ENCODE measurements at regions not wholly inside any gene's neighbourhood (a gene's known extent, or its start where the extent isn't known, plus 50 kb on each side); places are given as distances from the start of the nearest gene placed in this dataset.

DNA sequence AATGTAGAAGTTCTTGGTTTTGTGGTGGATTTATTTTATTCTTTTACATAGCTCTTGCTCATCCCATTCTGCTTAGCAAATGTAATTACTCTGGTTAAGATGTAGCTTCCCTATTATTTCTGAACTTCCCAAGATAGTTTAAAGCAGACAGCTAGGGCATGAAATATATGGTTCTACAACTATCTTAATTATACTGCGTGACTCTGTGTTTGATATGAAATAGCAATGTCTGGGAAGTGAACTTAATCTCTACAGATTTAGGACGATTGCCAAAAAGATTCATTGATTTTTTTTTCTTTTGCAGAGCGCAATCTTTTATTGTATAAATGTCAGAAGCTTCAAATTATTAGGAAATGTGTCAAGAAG, 529.3 kb upstream of the ZNF608 start:
- Histone ChIP-seq H3K27ac (ENCODE audit: low read depth in 1 of 2, low read length in 2 of 2) (no peak overlapping the region), H3K9me3 (ENCODE audit: control insufficient read depth in 1 of 2, insufficient read depth in 1 of 2, low read length in 2 of 2) (no peaks in the 10 kb centered on the region), H3K4me1 (ENCODE audit: insufficient read depth, low read length) (no peaks in the 10 kb centered on the region), H3K4me3 (ENCODE audit: low read length) (no peak overlapping the region), H3K27me3 (ENCODE audit: control insufficient read depth in 1 of 2, insufficient read depth in 2 of 2, low read length in 2 of 2) (no peaks in the 10 kb centered on the region), H3K36me3 (ENCODE audit: insufficient read depth, low read length) (no peaks in the 10 kb centered on the region)
- intact Hi-C loops (cut with DNase I, micrococcal nuclease), result no loop called here
- ATAC-seq (ENCODE audit: poor library complexity) (no peak), DNase-seq (no peak)
- CTCF ChIA-PET, result no interaction called here
- Mint-ChIP-seq H3K27me3 (no peaks in the 10 kb centered on the region), H3K36me3 (ENCODE audit: low read depth) (no peaks in the 10 kb centered on the region), H3K27ac (no peak overlapping the region), H3K4me1 (ENCODE audit: low read depth) (no peaks in the 10 kb centered on the region), H3K4me3 (no peak overlapping the region), H3K9me3 (peaks cover 2% of the 10 kb centered on the region)
- POLR2A ChIA-PET, result no interaction called here
- TF ChIP-seq, protein P1, sequence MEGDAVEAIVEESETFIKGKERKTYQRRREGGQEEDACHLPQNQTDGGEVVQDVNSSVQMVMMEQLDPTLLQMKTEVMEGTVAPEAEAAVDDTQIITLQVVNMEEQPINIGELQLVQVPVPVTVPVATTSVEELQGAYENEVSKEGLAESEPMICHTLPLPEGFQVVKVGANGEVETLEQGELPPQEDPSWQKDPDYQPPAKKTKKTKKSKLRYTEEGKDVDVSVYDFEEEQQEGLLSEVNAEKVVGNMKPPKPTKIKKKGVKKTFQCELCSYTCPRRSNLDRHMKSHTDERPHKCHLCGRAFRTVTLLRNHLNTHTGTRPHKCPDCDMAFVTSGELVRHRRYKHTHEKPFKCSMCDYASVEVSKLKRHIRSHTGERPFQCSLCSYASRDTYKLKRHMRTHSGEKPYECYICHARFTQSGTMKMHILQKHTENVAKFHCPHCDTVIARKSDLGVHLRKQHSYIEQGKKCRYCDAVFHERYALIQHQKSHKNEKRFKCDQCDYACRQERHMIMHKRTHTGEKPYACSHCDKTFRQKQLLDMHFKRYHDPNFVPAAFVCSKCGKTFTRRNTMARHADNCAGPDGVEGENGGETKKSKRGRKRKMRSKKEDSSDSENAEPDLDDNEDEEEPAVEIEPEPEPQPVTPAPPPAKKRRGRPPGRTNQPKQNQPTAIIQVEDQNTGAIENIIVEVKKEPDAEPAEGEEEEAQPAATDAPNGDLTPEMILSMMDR (IDR thresholded peaks at IDR 0.05), result no peak

DNA sequence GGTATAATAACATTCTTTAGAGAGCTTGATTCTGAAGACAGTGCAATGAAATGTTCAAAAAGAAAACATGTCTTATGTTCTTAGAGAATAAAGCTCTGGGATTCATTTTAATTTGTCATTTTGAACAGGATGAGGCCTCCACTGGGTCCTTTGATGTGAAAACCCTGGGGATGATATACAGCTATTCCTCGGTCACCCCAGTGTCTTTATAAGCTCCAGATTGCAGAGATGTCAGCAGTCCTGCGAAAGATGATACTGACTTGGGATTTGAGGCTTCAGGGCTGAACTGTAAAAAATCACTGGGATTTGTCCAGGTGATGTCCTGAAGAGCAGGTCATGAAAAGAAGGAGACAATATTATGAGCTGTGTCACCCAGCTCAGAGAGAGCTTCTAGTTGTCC, 529.7 kb upstream of the ZNF608 start:
- no peak for DNase-seq
- TF ChIP-seq, protein P1 (IDR thresholded peaks at IDR 0.05), result no peak
- intact Hi-C loops (cut with DNase I, micrococcal nuclease), result no loop called here

DNA sequence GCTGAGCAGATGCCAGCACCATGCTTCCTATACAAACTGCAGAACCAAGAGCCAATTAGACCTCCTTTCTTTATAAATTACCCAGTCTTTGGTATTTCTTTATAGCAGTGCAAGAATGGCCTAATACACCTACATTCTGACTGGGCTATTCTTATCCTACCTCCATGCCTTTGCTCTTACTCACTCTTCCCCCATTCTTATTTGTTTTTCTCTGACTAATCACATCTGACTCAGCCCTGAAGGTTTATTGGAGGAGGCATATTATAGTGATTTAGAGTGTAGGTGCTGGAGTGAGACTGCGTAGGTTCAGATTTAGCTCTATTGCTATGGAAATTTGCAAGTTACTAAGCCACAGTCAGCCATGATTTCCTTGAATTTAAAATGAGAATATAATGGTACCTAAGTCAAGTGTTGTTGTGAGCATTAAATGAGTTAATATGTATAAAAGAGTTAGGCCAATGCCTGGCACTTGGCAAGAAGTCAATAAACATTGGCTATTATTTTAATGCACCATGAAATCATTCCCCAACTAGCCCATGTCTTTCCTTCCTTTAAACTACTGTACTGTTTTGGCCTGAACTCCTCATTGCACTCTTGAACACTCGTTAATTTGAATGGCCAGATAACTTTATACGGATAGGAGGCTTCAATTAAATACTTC, 531.2 kb upstream of the ZNF608 start:
- H3K9me3 Mint-ChIP-seq, result peaks cover 2% of the 10 kb centered on the region

More for the DNA sequence above, 529.7 kb upstream of the ZNF608 start:
- no peak overlapping the region for H3K4me3 ChIP-seq (ENCODE audit: low read length)
- H3K36me3 Mint-ChIP-seq (ENCODE audit: low read depth), result no peaks in the 10 kb centered on the region
- H3K27ac ChIP-seq (ENCODE audit: low read depth in 1 of 2, low read length in 2 of 2), result no peak overlapping the region
- H3K4me1 Mint-ChIP-seq (ENCODE audit: low read depth), result no peaks in the 10 kb centered on the region
- H3K4me1 ChIP-seq (ENCODE audit: insufficient read depth, low read length), result no peaks in the 10 kb centered on the region
- no peaks in the 10 kb centered on the region for H3K9me3 ChIP-seq (ENCODE audit: control insufficient read depth in 1 of 2, insufficient read depth in 1 of 2, low read length in 2 of 2)
- no peaks in the 10 kb centered on the region for H3K36me3 ChIP-seq (ENCODE audit: insufficient read depth, low read length)
- H3K27ac Mint-ChIP-seq, result no peak overlapping the region
- H3K27me3 ChIP-seq (ENCODE audit: control insufficient read depth in 1 of 2, insufficient read depth in 2 of 2, low read length in 2 of 2), result no peaks in the 10 kb centered on the region
- H3K9me3 Mint-ChIP-seq, result peaks cover 2% of the 10 kb centered on the region
- ATAC-seq (ENCODE audit: poor library complexity), result no peak
- ChIA-PET CTCF (no interaction called here), POLR2A (no interaction called here)
- H3K27me3 Mint-ChIP-seq, result no peaks in the 10 kb centered on the region
- no peak overlapping the region for H3K4me3 Mint-ChIP-seq

More for the DNA sequence above, 531.2 kb upstream of the ZNF608 start:
- Histone ChIP-seq H3K4me1 (ENCODE audit: insufficient read depth, low read length) (no peaks in the 10 kb centered on the region), H3K9me3 (ENCODE audit: control insufficient read depth in 1 of 2, insufficient read depth in 1 of 2, low read length in 2 of 2) (no peaks in the 10 kb centered on the region), H3K27ac (ENCODE audit: low read depth in 1 of 2, low read length in 2 of 2) (no peak overlapping the region), H3K27me3 (ENCODE audit: control insufficient read depth in 1 of 2, insufficient read depth in 2 of 2, low read length in 2 of 2) (no peaks in the 10 kb centered on the region), H3K36me3 (ENCODE audit: insufficient read depth, low read length) (no peaks in the 10 kb centered on the region), H3K4me3 (ENCODE audit: low read length) (no peak overlapping the region)
- intact Hi-C loops (cut with DNase I, micrococcal nuclease), result no loop called here
- ChIA-PET POLR2A (no interaction called here), CTCF (no interaction called here)
- no peak overlapping the region for H3K4me3 Mint-ChIP-seq
- TF ChIP-seq, protein P1 (IDR thresholded peaks at IDR 0.05), result no peak
- no peak for ATAC-seq (ENCODE audit: poor library complexity)
- H3K27ac Mint-ChIP-seq, result no peak overlapping the region
- H3K36me3 Mint-ChIP-seq (ENCODE audit: low read depth), result no peaks in the 10 kb centered on the region
- H3K27me3 Mint-ChIP-seq, result no peaks in the 10 kb centered on the region
- DNase-seq, result no peak
- no peaks in the 10 kb centered on the region for H3K4me1 Mint-ChIP-seq (ENCODE audit: low read depth)

All from CD4-positive, alpha-beta T cell (primary cell).